A549 (cell line): ENCODE measurements at regions not wholly inside any gene's neighbourhood (a gene's known extent, or its start where the extent isn't known, plus 50 kb on each side); places are given as distances from the start of the nearest gene placed in this dataset.

Source experiments
- ATAC-seq, 2 experiments: fragments of 200-7000 bp in 1 of 2; fragments of >200 bp in 1 of 2; cut with Nextera tagmentation in 1 of 2; cut with Tn5 transposase in 1 of 2; 3 replicates each; pipeline versions ENCODE4 v1.8.0 to v1.9.1; 2018 to 2020; ENCODE audit warnings: mild to moderate bottlenecking in 1 of 2, moderate library complexity in 1 of 2
- CTCF ChIA-PET: fragments of 300-600 bp; sonication (Branson Sonifier 250); formaldehyde crosslinking; extraction: SDS; loops from one replicate; lab custom pipeline; 2021; ENCODE audit warnings: antibody characterized with exemption, inconsistent platforms; lab: Yijun Ruan, JAX
- POLR2A ChIA-PET: fragments of 350-600 bp; formaldehyde crosslinking; extraction: SDS; loops from one replicate; lab custom pipeline; 2021; ENCODE audit warnings: antibody characterized with exemption, inconsistent platforms; lab: Yijun Ruan, JAX
- DNase-seq, 2 experiments: peaks; one replicate each; pipeline versions ENCODE4 v3.0.0 to v3.0.0-alpha.2; 2011 to 2016; ENCODE audit warnings: low read depth in 1 of 2, low spot score in 1 of 2
- FAIRE-seq: peaks from 2 replicates; lab custom pipeline; 2011; peaks lifted over from hg19 to GRCh38; lab: Jason Lieb, UNC
- H3K27ac ChIP-seq, 2 experiments: fragments of >200 bp; sonication (Bioruptor Twin); formaldehyde crosslinking; 3 replicates each; pipeline ENCODE4 v1.5.1; 2016 to 2017
- H3K4me1 ChIP-seq: fragments of >200 bp; sonication (Bioruptor Twin); formaldehyde crosslinking; 3 replicates; pipeline ENCODE4 v1.6.1; 2016
- H3K4me2 ChIP-seq: fragments of >200 bp; sonication (Bioruptor Twin); formaldehyde crosslinking; 3 replicates; pipeline ENCODE4 v1.6.1; 2016
- H3K4me3 ChIP-seq: fragments of >200 bp; sonication (Bioruptor Twin); formaldehyde crosslinking; 3 replicates; pipeline ENCODE4 v1.5.1; 2016
- H3K9me3 ChIP-seq: fragments of >200 bp; sonication (Bioruptor Twin); formaldehyde crosslinking; 3 replicates; pipeline ENCODE4 v1.6.1; 2016
- BHLHE40 ChIP-seq: IDR thresholded peaks from 2 replicates; pipeline ENCODE4 v1.6.1; 2012; ENCODE audit warnings: low read depth, low read length, inconsistent platforms
- CBX2 ChIP-seq: fragments of 200-600 bp; sonication (generic); IDR thresholded peaks from 2 replicates; pipeline ENCODE4 v1.6.1; 2016; ENCODE audit warnings: low read depth, mild to moderate bottlenecking, borderline replicate concordance
- CHD4 ChIP-seq: fragments of 200-600 bp; sonication (generic); IDR thresholded peaks from 2 replicates; pipeline ENCODE4 v1.6.1; 2016; ENCODE audit warnings: antibody characterized with exemption, mild to moderate bottlenecking, borderline replicate concordance
- CTCF ChIP-seq: fragments of >200 bp; sonication (Bioruptor Twin); formaldehyde crosslinking; IDR thresholded peaks from 3 replicates; pipeline ENCODE4 v1.5.1; 2016
- ELK1 ChIP-seq: fragments of 150-350 bp; IDR thresholded peaks from 2 replicates; pipeline ENCODE4 v1.6.1; 2014; ENCODE audit warnings: low read depth, mild to moderate bottlenecking, low read length
- HMGXB4 ChIP-seq: fragments of 250-450 bp; sonication (Bioruptor Pico); IDR thresholded peaks from 2 replicates; pipeline ENCODE4 v1.5.0; 2021; ENCODE audit warnings: mild to moderate bottlenecking, moderate library complexity, borderline replicate concordance
- HOXB5 ChIP-seq: fragments of 250-450 bp; sonication (Bioruptor Pico); IDR thresholded peaks from 2 replicates; pipeline ENCODE4 v1.5.0; 2020; ENCODE audit warnings: mild to moderate bottlenecking, moderate library complexity
- JUN ChIP-seq, 2 experiments: fragments of >200 bp; sonication (Bioruptor Twin); formaldehyde crosslinking; IDR thresholded peaks; 2 replicates in 1 of 2; 3 replicates in 1 of 2; pipeline ENCODE4 v1.6.1; 2016 to 2017
- KDM5A ChIP-seq: fragments of 200-600 bp; sonication (generic); IDR thresholded peaks from 2 replicates; pipeline ENCODE4 v1.6.1; 2016; ENCODE audit warnings: antibody characterized with exemption, mild to moderate bottlenecking
- MAFK ChIP-seq: fragments of 450-650 bp; IDR thresholded peaks from 2 replicates; pipeline ENCODE4 v1.6.1; 2014; ENCODE audit not compliant: partially characterized antibody
- NFE2L2 ChIP-seq: fragments of 150-350 bp; conservative IDR thresholded peaks from 2 replicates; pipeline ENCODE4 v1.6.1; 2014; ENCODE audit warnings: low read length
- NPAS2 ChIP-seq: fragments of 250-450 bp; sonication (Bioruptor Pico); IDR thresholded peaks from 2 replicates; pipeline ENCODE4 v1.8.0; 2022; ENCODE audit warnings: mild to moderate bottlenecking, moderate library complexity, borderline replicate concordance
- POLR2A ChIP-seq: IDR thresholded peaks from 2 replicates; pipeline ENCODE4 v1.6.1; 2012; ENCODE audit warnings: mild to moderate bottlenecking, low read length
- RAD21 ChIP-seq, 2 experiments: fragments of >200 bp in 1 of 2; sonication (Bioruptor Twin) in 1 of 2; formaldehyde crosslinking in 1 of 2; IDR thresholded peaks in 1 of 2; conservative IDR thresholded peaks in 1 of 2; 2 replicates in 1 of 2; 3 replicates in 1 of 2; pipeline ENCODE4 v1.6.1; 2012 to 2018; ENCODE audit warnings: inconsistent platforms in 1 of 2
- USF2 ChIP-seq: fragments of 450-650 bp; IDR thresholded peaks from 2 replicates; pipeline ENCODE4 v1.6.1; 2014; ENCODE audit warnings: antibody characterized with exemption
- ZFP36 ChIP-seq: fragments of 450-650 bp; IDR thresholded peaks from 2 replicates; pipeline ENCODE4 v1.6.1; 2014; ENCODE audit warnings: borderline replicate concordance; ENCODE audit not compliant: partially characterized antibody
- ZNF302 ChIP-seq: fragments of 250-450 bp; sonication (Bioruptor Pico); IDR thresholded peaks from 2 replicates; pipeline ENCODE4 v1.9.0; 2021; ENCODE audit warnings: inconsistent platforms, mild to moderate bottlenecking, moderate library complexity
- ZSCAN20 ChIP-seq: fragments of 250-450 bp; sonication (Bioruptor Pico); IDR thresholded peaks from 2 replicates; pipeline ENCODE4 v1.8.0; 2022; ENCODE audit warnings: mild to moderate bottlenecking, moderate library complexity
- WGBS: methylation state at CpG from one replicate; pipeline ENCODE4 v1.1.6; 2017; ENCODE audit errors: missing lambda C conversion rate; 5-methylcytosine and 5-hydroxymethylcytosine counted together
- TF ChIP-seq, protein P1 (sequence below): fragments of >200 bp; sonication (Bioruptor Twin); formaldehyde crosslinking; IDR thresholded peaks from 3 replicates; pipeline ENCODE4 v1.6.1; 2016
- TF ChIP-seq, protein P2 (sequence below): fragments of 200-600 bp; sonication (generic); IDR thresholded peaks from 2 replicates; pipeline ENCODE4 v1.6.1; 2016; ENCODE audit warnings: antibody characterized with exemption, mild to moderate bottlenecking, moderate library complexity

- CTCF ChIA-PET: interaction anchor here (1.0 to 1.7 kb wide), 4 partner anchors 10 to 96 kb away, joined by 3 to 6 read pairs (median 4); no protein-coding TSS in a partner anchor
- ATAC-seq: no peak
- H3K4me3 ChIP-seq: no peak overlapping the region
- H3K4me2 ChIP-seq: no peak overlapping the region
- no peaks in the 10 kb centered on the region for H3K9me3 ChIP-seq
- TF ChIP-seq CHD4: no peak
- TF ChIP-seq NFE2L2: no peak
- no peak for TF ChIP-seq ELK1
- no peak for TF ChIP-seq ZSCAN20
- no peak for TF ChIP-seq POLR2A
- TF ChIP-seq MAFK: no peak
- TF ChIP-seq RAD21 (conservative IDR thresholded peaks at IDR 0.05 in 1 of 2, IDR thresholded peaks at IDR 0.05 in 1 of 2): no peak
- TF ChIP-seq, protein P1, sequence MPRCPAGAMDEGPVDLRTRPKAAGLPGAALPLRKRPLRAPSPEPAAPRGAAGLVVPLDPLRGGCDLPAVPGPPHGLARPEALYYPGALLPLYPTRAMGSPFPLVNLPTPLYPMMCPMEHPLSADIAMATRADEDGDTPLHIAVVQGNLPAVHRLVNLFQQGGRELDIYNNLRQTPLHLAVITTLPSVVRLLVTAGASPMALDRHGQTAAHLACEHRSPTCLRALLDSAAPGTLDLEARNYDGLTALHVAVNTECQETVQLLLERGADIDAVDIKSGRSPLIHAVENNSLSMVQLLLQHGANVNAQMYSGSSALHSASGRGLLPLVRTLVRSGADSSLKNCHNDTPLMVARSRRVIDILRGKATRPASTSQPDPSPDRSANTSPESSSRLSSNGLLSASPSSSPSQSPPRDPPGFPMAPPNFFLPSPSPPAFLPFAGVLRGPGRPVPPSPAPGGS: no peak
- TF ChIP-seq USF2: no peak
- TF ChIP-seq, protein P2, sequence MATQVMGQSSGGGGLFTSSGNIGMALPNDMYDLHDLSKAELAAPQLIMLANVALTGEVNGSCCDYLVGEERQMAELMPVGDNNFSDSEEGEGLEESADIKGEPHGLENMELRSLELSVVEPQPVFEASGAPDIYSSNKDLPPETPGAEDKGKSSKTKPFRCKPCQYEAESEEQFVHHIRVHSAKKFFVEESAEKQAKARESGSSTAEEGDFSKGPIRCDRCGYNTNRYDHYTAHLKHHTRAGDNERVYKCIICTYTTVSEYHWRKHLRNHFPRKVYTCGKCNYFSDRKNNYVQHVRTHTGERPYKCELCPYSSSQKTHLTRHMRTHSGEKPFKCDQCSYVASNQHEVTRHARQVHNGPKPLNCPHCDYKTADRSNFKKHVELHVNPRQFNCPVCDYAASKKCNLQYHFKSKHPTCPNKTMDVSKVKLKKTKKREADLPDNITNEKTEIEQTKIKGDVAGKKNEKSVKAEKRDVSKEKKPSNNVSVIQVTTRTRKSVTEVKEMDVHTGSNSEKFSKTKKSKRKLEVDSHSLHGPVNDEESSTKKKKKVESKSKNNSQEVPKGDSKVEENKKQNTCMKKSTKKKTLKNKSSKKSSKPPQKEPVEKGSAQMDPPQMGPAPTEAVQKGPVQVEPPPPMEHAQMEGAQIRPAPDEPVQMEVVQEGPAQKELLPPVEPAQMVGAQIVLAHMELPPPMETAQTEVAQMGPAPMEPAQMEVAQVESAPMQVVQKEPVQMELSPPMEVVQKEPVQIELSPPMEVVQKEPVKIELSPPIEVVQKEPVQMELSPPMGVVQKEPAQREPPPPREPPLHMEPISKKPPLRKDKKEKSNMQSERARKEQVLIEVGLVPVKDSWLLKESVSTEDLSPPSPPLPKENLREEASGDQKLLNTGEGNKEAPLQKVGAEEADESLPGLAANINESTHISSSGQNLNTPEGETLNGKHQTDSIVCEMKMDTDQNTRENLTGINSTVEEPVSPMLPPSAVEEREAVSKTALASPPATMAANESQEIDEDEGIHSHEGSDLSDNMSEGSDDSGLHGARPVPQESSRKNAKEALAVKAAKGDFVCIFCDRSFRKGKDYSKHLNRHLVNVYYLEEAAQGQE: no peak
- no peak for TF ChIP-seq HOXB5
- TF ChIP-seq ZNF302 (CRISPR knock-in tag): no peak
- no peak for TF ChIP-seq HMGXB4
- TF ChIP-seq BHLHE40: no peak
- TF ChIP-seq CBX2: no peak
- no peak for TF ChIP-seq CTCF
- TF ChIP-seq ZFP36: no peak
- TF ChIP-seq KDM5A: no peak
- no peak for TF ChIP-seq JUN (IDR thresholded peaks at IDR 0.05)
- TF ChIP-seq NPAS2 (CRISPR knock-in tag): no peak
- no peaks in the 10 kb centered on the region for H3K4me1 ChIP-seq
- DNase-seq: no peak
- no peak for FAIRE-seq
- WGBS: 82% methylated on average over 7 of the region's 7 CpGs
- POLR2A ChIA-PET: interaction anchor here (0.6 kb wide), 1 partner anchor 9 kb away, joined by 3 read pairs; no protein-coding TSS in a partner anchor
- no peak overlapping the region for H3K27ac ChIP-seq
Measured at GRCh38 chr2:9717886-9718451, 87.2 kb upstream of the YWHAQ start.
